ENCODE measurements at regions not wholly inside any gene's neighbourhood (a gene's known extent, or its start where the extent isn't known, plus 50 kb on each side); places are given as distances from the start of the nearest gene placed in this dataset.
A peak's percentile ranks its signal among the peaks of the same experiment; 100 is the strongest.
"Not testable (repeated sequence)": the region's sequence is repeated elsewhere in the genome, so short reads cannot be mapped to it uniquely, and the experiment has no call there.

DNA sequence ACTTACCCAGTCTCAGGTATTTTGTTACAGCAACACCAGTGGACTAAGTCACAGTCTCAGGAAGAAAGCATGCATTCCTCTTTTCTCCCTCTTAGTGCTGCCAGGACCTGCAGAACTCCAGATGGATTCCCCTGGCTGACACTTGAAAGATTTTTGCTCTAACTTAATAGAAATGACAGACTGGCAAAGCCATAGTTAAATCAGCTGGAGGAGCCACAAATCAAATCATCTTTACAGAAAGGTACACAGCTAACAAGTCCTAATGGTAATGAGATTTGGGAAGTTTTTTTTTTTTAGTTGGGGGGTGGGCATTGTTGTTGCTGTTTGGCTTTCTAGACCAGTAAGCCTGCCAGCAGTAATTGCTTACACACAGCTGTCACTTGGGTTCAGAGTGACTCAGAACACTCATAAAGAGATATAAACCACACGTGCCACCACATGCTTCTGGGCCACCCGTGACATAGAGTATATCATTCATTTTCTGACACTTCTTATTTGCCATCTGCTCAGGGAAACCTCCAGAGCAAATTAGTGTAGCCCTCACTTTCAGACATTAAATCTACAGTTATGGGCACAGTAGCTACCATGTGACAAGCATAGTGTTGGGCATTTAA lies 72.4 kb downstream of the FH start:
- no peak for DNase-seq

DNA sequence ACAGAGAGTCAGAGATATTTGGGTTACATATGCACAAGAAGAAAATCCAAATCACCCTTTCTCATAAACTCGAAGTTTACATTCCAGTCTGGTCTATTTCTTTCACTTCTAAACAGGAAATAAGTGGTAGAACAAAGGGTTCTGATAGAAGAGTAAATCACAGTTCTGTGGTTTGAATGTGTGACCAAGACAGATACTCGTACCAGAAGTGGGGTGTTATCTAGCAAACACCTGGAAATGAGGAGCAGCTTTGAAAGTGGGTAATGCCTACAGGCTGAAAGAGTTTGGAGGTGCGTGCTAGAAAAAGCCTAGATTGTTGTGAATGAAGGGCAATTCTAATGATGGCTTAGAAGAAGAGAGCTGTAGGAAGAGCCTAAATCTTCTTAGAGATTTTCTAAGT lies 74.7 kb downstream of the FH start:
- DNase-seq, result no peak

DNA sequence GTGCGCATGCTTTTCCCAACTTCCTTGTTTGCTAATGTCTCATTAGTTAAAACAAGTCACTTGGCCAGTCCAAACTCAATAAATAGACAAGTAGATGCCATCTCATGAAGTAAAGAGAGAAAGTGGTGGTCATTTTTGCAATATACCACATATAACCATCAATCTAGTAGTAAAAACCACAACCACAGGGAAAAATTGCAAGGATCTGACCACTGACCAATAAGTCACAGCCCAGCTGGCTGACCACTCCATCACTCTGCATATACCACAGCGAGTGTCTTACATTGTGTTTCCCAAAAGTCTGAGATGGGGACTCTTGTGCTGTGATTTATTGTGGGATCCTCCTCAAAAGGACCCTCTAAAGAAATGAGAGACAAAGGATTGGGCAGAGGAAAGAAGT lies 76.0 kb downstream of the FH start:
- no peak for DNase-seq

DNA sequence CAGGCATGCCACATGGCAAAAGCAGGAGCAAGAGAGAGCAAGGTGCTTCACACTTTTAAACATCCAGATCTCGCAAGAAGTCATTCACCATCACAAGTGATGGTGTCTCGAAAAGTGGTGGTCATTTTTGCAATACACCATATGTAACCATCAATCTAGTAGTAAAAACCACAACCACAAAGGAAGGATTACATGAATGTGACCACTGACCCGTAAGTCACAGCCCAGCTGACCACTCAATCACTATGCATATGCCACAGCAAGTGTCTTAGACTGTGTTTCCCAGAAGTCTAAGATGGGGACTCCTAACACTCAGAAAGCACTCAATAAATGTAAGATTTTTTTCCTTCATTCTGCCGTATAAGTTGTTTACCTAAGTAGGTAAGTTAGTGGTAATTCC lies 76.9 kb downstream of the FH start:
- DNase-seq, result no peak

DNA sequence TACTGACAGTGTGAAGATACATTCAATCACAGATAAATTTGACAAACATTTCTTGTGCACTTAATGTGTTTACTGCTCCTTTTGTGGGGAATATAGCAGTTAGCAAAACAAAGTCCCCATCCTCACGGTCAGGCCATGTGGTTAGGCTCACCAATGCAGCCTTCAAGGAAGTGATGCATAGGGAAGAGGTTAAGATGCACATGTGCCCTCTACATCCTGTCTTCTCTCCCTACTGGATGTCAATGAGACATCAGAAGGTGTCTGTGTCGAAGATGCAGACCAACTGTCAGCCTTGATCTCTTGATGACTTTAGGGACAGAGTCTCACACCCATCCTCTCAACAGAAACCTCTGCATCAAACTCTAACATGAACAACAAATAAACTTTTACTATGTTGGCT lies 78.7 kb downstream of the FH start:
- DNase-seq, result no peak

DNA sequence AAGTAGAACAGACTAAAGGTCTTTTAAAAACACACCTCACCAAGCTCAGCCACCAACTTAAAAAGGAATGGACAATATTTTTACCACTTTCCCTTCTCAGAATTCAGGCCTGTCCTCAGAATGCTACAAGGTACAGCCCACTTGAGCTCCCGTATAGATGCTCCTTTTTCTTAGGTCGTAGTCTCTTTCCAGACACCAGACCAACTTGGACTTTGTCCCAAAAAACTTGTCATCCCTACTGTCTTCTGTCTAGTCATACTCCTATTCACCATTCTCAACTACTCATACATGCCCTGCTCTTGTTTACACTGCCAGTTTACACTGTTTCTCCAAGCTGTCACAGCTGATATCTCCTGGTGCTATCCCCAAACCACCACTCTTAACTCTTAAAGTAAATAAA lies 80.9 kb downstream of the FH start:
- DNase-seq, result not testable (repeated sequence)

DNA sequence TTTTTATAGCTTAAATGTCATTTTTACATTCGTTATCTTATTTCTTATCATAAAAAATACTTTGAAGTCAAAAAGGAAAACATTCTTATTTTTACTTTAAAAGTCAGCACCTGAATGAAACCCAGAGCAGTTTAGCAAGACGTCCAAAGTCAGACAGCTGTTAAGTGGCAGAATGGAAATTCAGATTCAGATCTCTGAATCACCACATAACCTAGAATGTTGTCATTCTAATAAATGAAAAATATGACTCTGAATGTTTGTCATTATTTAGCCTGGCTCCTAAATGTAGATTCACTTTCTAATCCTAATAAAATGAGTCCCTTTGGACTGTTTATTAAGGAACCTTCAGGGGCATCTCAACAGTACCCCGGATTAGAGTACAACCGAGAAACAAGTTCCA lies 75.2 kb upstream of the RGS7 start:
- no peak for DNase-seq

DNA sequence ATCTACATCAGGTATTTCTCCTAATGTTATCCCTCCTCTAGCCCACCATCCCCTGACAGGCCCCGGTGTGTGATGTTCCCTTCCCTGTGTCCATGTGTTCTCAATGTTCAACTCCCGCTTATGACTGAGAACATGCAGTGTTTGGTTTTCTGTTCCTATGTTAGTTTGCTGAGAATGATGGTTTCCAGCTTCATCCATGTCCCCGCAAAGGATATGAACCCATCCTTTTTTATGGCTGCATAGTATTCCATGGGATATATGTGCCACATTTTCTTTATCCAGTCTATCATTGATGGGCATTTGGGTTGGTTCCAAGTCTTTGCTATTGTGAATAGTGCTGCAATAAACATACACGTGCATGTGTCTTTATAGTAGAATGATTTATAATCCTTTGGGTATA lies 68.1 kb upstream of the RGS7 start:
- DNase-seq, result not testable (repeated sequence)

DNA sequence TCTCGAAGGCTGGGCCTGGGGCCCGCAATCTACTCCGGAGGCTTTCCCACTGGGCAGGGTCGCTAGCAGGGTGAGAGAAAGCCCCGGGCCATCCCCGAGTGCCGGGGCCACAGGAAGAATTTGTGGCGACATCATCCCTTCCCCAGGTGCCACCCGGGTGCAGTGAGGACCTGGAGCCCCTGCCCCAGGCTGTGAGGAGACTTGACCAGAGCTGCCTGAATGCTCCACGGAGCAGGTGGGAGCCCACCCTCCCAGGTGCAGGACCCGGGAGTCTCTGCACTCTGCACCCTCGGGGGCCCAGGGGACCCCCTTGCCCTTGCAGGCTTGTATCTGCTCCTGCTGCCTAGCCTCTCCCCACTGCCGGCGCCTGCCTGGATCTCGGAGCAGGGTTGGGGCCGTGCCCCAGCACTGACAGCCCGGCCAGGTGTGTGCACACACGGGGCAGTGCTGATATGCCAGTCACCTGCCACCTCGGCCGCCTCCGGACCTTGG lies 67.5 kb upstream of the RGS7 start:
- no peak for DNase-seq

DNA sequence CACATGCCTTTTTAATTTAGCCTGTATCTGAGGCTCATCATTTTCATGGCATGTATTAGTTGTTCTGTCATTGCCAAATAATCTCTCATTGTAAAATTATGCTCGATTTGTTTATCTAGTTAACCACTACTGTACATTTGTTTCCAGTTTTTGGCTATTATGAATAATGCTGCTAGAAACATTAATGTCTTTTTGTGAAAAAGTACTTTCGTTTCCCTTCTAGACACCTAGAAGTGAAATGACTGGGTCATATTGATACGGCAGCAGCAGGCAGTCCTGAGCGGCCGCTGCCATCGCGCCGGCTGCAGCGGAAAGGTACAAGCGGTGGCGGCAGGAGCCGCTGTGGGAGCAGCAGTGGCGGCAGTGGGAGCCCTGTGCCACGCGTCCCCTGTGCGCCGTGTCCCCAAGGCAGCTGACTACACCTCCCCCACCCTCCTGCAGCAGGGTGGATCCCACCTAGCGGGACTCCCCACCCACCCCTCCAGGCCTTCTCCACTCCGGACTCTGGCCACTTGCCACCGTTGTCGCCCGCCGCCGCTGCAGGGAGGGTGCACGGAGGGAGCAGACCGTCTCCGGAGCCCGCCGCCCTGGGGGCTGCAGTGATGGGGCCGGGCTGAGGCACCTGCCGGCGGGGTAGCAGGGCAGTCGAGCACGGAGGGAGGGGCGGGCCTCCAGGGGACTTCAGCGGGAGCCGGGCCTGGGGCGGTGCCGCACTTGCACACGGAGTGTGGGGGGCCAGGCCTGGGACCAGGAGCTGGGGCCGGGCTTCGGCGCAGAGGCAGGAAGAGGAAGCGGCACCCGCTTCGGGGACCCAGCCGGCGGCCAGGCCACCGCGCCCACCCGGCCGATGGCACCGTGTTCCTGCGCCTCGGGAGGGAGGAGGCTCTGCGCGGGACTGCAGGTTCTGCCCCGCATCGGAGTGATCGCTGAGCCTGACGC lies 66.8 kb upstream of the RGS7 start:
- no peak for DNase-seq

DNA sequence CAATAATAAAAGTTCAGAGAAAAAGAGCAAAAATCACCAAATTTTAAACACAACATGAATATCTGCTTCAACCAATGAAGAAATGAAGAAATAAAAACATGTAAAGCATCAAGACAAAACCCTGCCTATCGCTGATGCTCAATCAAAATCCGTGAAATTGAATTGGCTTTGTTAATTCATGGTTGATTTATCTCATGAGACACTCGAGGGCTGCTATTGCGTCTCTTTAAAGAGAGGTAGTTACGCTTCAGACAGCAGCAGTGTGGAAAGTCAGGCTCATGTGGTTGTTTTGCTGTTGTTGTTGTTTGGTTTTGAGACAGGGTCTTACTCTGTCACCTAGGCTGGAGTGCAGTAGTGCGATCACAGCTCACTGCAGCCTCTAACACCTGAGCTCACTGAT lies 65.5 kb upstream of the RGS7 start:
- DNase-seq, result no peak

DNA sequence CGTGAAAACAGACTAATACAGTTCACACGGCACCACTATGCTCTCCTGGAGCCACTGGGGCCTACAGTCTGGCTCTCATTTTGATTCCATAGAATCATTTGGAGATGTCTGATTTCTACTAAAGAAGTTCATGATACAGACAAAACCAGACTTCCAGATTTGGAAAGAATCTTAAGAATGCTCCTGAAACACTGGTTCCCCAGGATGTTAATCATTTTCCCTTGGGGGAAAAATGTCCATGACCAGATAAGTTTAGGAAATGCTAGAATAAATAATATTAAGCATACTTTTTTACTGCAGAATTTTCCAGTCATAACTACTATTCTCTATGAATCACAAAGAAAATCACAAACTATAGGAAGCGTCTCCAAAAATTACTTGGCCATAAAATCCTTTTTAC lies 63.0 kb upstream of the RGS7 start:
- DNase-seq, result no peak

DNA sequence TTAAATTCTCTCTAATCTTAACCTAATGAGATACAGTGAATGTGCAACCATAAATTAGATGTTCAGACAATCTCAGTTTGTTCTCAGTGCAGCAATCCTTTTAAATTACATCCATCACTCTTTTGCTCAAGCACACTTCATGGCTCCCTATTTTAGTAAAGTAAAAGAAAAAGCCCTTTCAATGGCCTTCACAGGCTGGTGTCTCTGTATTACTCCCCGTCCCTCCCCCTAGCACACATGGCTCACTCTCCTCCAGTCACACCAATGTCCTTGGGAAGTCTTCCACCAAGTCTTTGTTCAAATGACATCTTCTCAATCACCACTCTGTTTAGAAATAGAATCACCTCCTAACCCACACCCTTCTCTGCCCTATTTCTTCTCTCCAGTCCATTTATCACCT lies 60.3 kb upstream of the RGS7 start:
- no peak for DNase-seq

DNA sequence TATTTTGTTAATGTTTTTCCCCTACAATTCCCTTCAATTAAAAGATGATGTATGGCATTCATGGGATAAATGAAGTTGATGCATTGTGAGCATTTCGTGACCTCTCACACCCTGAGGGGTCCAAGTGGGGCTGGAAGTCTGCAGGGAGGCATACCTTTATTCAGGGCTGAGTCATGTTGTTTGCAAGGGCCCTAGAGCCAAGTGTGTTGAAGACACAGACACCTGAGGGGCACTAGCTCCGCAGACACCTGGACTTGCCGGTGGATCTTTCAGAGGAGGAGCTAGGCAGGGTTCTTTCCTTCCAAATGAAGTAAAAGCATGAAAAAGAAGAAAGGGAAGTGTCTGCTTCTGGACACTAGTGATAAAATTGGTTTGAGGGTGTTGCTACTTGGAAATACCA lies 57.0 kb upstream of the RGS7 start:
- no peak for DNase-seq

DNA sequence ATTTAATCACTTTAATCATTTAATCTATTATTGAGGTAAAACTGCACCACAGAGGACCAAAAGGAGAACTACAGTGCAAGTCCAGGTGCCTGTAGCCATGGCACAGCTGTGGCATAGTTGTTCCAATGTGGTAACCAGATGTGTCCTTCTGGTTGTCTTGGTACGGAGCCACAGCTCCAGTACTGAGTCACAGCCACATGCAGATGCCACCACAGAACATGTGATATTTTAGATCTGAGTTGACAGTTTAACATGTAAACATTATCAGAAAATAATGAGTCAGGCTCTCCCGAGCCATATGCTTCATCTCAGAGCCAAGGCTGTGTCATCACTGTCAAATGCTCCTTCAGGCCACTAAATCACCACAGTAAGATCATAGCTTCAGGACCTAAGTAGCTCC lies 56.4 kb upstream of the RGS7 start:
- DNase-seq, result no peak

DNA sequence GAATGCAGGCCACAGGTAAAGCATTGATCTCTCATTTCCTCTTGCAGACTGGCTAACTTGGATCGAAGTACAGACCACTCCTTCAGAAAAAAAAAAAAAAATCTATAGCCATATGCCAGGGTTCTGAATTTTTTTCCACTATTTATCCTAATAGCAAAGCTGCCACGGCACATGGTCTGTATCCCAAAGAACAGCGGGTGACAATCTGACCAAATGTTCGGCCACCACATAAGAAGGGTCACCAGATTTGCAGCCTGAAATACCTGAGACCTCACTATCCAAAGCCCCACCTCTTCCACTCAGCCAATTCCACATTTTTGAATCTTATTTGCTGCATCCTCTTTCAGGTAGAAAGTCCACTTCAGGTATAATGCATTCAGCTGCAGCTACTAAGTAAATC lies 55.6 kb upstream of the RGS7 start:
- DNase-seq, result no peak

DNA sequence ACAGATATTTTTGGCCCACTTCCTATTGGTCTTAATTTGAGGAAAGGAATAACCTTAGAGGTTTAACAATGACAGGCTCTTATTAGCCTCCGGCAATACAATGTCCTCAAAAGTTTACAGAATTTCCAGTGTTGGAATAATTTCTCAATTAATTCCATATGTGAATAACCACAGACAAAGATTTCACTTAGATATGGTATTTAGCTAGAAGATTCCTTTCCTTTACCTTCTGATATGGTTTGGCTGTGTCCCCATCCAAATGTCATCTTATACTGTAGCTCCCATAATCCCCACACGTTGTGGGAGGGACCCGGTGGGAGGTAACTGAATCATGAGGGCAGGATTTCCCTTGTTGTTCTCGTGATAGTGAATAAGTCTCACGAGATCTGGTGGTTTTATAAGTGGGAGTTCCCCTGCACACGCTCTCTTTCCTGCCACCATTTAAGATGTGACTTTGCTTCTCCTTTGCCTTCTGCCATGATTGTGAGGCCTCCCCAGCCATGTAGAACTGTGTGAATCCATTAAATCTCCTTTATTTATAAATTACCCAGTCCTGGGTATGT lies 54.9 kb upstream of the RGS7 start:
- no peak for DNase-seq

DNA sequence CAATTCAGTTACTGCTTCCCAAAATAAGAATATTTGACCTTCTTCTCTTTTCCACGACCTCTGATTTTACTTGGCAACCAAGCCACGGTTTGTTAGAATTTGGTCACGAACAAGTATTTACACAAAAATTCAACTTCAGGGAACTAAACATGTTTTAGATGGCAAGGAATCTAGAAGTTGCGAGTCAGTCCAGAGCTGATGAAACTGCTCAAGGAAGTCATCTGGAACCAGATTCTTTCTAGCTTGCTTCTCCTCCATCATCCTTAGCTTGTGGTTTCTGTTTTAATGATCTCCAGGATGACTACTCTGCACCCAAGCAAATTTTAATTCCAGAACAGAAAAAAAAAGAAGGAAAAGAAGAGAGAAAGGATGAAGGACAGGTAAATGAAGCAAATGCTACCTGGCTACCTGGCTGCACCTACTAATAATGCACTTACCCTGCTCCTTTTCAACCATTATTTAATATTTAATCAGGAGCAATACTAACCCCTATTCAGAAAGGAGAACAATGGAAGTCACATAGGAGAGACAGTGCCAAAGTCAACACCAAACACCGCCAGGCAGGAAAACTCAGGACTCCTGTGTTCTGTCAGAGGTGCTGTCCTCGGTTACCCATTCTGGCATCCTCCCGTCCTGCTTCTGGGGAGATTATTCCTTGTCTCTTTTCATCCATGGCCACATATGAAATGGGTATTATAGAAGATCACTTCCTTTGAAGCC lies 54.2 kb upstream of the RGS7 start:
- DNase-seq, result peak; percentile 58

DNA sequence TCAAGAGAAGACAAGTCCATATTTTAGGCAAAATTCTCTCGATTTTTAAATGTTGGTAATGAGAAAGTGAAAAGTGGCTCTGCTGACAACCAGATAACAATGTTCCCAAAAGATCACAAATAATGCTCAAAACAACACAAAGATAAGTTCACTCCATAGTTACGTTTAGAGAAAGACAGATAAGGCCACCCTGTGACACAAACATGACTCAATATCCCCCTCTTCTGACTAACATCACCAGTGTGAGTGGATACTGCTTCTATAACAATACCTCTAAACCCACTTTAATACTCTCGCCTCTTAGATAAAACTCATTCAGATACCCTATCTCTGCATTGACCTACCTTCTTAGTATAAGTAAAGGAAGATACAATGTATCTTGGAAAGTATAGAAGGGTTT lies 51.2 kb upstream of the RGS7 start:
- DNase-seq, result no peak
